ENCODE measurements at regions not wholly inside any gene's neighbourhood (a gene's known extent, or its start where the extent isn't known, plus 50 kb on each side); places are given as distances from the start of the nearest gene placed in this dataset.

GRCh38 chr15:84104853-84105252 lies 130.7 kb upstream of the GOLGA6L4 start:
- TF ChIP-seq SMC3 (IDR thresholded peaks at IDR 0.05; ENCODE audit: low read depth, low read length) (no peak), CTCF (conservative IDR thresholded peaks at IDR 0.05; ENCODE audit: low read depth, low read length) (no peak), MAFK (IDR thresholded peaks at IDR 0.05; ENCODE audit: low read depth, low read length) (no peak), POLR2A (IDR thresholded peaks at IDR 0.05; ENCODE audit: low read depth, low read length) (no peak), RCOR1 (IDR thresholded peaks at IDR 0.05; ENCODE audit: insufficient replicate concordance, low read length) (no peak), RAD21 (IDR thresholded peaks at IDR 0.05; ENCODE audit: low read length) (no peak), MXI1 (IDR thresholded peaks at IDR 0.05; ENCODE audit: borderline replicate concordance, low read depth, low read length) (no peak), BHLHE40 (IDR thresholded peaks at IDR 0.05; ENCODE audit: low read depth, low read length) (no peak), RFX5 (IDR thresholded peaks at IDR 0.05; ENCODE audit: low read depth, low read length) (no peak)
- TF ChIP-seq, protein P1, sequence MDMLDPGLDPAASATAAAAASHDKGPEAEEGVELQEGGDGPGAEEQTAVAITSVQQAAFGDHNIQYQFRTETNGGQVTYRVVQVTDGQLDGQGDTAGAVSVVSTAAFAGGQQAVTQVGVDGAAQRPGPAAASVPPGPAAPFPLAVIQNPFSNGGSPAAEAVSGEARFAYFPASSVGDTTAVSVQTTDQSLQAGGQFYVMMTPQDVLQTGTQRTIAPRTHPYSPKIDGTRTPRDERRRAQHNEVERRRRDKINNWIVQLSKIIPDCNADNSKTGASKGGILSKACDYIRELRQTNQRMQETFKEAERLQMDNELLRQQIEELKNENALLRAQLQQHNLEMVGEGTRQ (IDR thresholded peaks at IDR 0.05; ENCODE audit: low read depth, low read length): no peak
